SK-N-SH treated with all-trans-retinoic acid at 6 μM for 48 hours (cell line): ENCODE measurements at regions not wholly inside any gene's neighbourhood (a gene's known extent, or its start where the extent isn't known, plus 50 kb on each side); places are given as distances from the start of the nearest gene placed in this dataset.

Source experiments
- ATAC-seq: fragments of 200-7000 bp; cut with Tn5 transposase; 3 replicates; pipeline ENCODE4 v1.9.1; 2020; ENCODE audit warnings: mild to moderate bottlenecking, moderate library complexity
- ARNTL ChIP-seq: fragments of 450-650 bp; formaldehyde crosslinking; IDR thresholded peaks from 2 replicates; pipeline ENCODE4 v1.5.0; 2020; ENCODE audit warnings: low read depth, mild to moderate bottlenecking, moderate library complexity, borderline replicate concordance
- BACH2 ChIP-seq: fragments of 250-450 bp; sonication (Bioruptor Pico); IDR thresholded peaks from 2 replicates; pipeline ENCODE4 v1.9.0; 2021; ENCODE audit warnings: mild to moderate bottlenecking, borderline replicate concordance
- CSDC2 ChIP-seq: fragments of 250-450 bp; sonication (Bioruptor Pico); IDR thresholded peaks from 2 replicates; pipeline ENCODE4 v1.5.0; 2020; ENCODE audit warnings: mild to moderate bottlenecking, moderate library complexity
- ESRRG ChIP-seq: fragments of 250-450 bp; sonication (Bioruptor Pico); IDR thresholded peaks from 2 replicates; pipeline ENCODE4 v1.6.1; 2021; ENCODE audit warnings: mild to moderate bottlenecking
- GLIS3 ChIP-seq: fragments of 250-450 bp; sonication (Bioruptor Pico); IDR thresholded peaks from 2 replicates; pipeline ENCODE4 v1.5.0; 2020; ENCODE audit warnings: mild to moderate bottlenecking, moderate library complexity
- ISL1 ChIP-seq: fragments of 250-450 bp; sonication (Bioruptor Pico); IDR thresholded peaks from 2 replicates; pipeline ENCODE4 v2.1.2; 2022; ENCODE audit warnings: mild to moderate bottlenecking, moderate library complexity
- OSR1 ChIP-seq: fragments of 250-450 bp; sonication (Bioruptor Pico); IDR thresholded peaks from 2 replicates; pipeline ENCODE4 v1.8.0; 2022; ENCODE audit warnings: moderate library complexity, mild to moderate bottlenecking, inconsistent platforms
- PPARA ChIP-seq: fragments of 250-450 bp; sonication (Bioruptor Pico); IDR thresholded peaks from 2 replicates; pipeline ENCODE4 v1.5.0; 2020; ENCODE audit warnings: mild to moderate bottlenecking, borderline replicate concordance
- RARB ChIP-seq: fragments of 250-450 bp; sonication (Bioruptor Pico); IDR thresholded peaks from 2 replicates; pipeline ENCODE4 v1.8.0; 2021; ENCODE audit warnings: mild to moderate bottlenecking, moderate library complexity
- SNAI2 ChIP-seq: fragments of 250-450 bp; sonication (Bioruptor Pico); IDR thresholded peaks from 2 replicates; pipeline ENCODE4 v1.5.0; 2020; ENCODE audit warnings: mild to moderate bottlenecking, moderate library complexity
- TCF4 ChIP-seq: fragments of 250-450 bp; sonication (Bioruptor Pico); IDR thresholded peaks from 2 replicates; pipeline ENCODE4 v1.8.0; 2021; ENCODE audit warnings: mild to moderate bottlenecking, moderate library complexity, borderline replicate concordance
- TOX ChIP-seq: fragments of 250-450 bp; sonication (Bioruptor Pico); IDR thresholded peaks from 2 replicates; pipeline ENCODE4 v1.8.0; 2021; ENCODE audit warnings: mild to moderate bottlenecking, moderate library complexity, borderline replicate concordance
- ZC3H10 ChIP-seq: fragments of 250-450 bp; sonication (Bioruptor Pico); IDR thresholded peaks from 2 replicates; pipeline ENCODE4 v1.5.1; 2021; ENCODE audit warnings: mild to moderate bottlenecking, moderate library complexity
- ZFP3 ChIP-seq: fragments of 250-450 bp; sonication (Bioruptor Pico); IDR thresholded peaks from 2 replicates; pipeline ENCODE4 v1.5.0; 2020; ENCODE audit warnings: mild to moderate bottlenecking, moderate library complexity
- ZNF565 ChIP-seq: fragments of 450-650 bp; formaldehyde crosslinking; conservative IDR thresholded peaks from 2 replicates; pipeline ENCODE4 v1.5.0; 2020; ENCODE audit warnings: low read depth, mild to moderate bottlenecking, moderate library complexity
- ZNF70 ChIP-seq: fragments of 450-650 bp; formaldehyde crosslinking; IDR thresholded peaks from 2 replicates; pipeline ENCODE4 v1.5.0; 2020; ENCODE audit warnings: mild to moderate bottlenecking, moderate library complexity
- ZNF8 ChIP-seq: fragments of 450-650 bp; formaldehyde crosslinking; IDR thresholded peaks from 2 replicates; pipeline ENCODE4 v1.5.0; 2020; ENCODE audit warnings: mild to moderate bottlenecking, moderate library complexity
- TF ChIP-seq, protein P1 (sequence below): fragments of 250-450 bp; sonication (Bioruptor Pico); IDR thresholded peaks from 2 replicates; pipeline ENCODE4 v1.5.1; 2020; ENCODE audit warnings: low read depth, mild to moderate bottlenecking, moderate library complexity
- TF ChIP-seq, protein P2 (sequence below): fragments of 250-450 bp; sonication (Bioruptor Pico); IDR thresholded peaks from 2 replicates; pipeline ENCODE4 v1.8.0; 2020; ENCODE audit warnings: mild to moderate bottlenecking, moderate library complexity, borderline replicate concordance

DNA sequence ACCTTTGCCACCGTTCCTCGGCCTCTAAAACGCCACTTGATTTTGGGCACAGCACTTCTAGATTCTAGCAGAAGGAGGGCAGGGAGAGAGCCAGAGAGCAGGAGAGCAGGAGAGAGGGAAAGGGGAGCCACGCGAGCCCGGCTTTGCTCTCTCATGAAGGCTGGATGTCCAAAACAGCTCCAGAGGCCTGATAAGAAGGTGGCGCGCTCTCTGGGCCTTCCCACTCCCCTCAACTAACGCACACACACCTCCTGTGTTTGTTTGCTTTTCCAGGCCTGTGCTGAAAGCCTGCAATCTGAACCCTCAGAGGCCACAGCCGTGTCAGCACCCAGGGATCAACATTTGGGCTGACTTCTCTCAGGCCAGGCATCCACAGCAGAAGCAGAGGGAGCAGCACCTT lies 184.8 kb upstream of the SOX11 start:
- ATAC-seq: no peak
- no peak for TF ChIP-seq ZNF70 (CRISPR knock-in tag)
- no peak for TF ChIP-seq PPARA (CRISPR knock-in tag)
- TF ChIP-seq ZFP3 (CRISPR knock-in tag): no peak
- no peak for TF ChIP-seq RARB (CRISPR knock-in tag)
- TF ChIP-seq, protein P1, sequence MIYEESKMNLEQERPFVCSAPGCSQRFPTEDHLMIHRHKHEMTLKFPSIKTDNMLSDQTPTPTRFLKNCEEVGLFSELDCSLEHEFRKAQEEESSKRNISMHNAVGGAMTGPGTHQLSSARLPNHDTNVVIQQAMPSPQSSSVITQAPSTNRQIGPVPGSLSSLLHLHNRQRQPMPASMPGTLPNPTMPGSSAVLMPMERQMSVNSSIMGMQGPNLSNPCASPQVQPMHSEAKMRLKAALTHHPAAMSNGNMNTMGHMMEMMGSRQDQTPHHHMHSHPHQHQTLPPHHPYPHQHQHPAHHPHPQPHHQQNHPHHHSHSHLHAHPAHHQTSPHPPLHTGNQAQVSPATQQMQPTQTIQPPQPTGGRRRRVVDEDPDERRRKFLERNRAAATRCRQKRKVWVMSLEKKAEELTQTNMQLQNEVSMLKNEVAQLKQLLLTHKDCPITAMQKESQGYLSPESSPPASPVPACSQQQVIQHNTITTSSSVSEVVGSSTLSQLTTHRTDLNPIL (CRISPR knock-in tag): no peak
- TF ChIP-seq SNAI2 (CRISPR knock-in tag): no peak
- TF ChIP-seq, protein P2, sequence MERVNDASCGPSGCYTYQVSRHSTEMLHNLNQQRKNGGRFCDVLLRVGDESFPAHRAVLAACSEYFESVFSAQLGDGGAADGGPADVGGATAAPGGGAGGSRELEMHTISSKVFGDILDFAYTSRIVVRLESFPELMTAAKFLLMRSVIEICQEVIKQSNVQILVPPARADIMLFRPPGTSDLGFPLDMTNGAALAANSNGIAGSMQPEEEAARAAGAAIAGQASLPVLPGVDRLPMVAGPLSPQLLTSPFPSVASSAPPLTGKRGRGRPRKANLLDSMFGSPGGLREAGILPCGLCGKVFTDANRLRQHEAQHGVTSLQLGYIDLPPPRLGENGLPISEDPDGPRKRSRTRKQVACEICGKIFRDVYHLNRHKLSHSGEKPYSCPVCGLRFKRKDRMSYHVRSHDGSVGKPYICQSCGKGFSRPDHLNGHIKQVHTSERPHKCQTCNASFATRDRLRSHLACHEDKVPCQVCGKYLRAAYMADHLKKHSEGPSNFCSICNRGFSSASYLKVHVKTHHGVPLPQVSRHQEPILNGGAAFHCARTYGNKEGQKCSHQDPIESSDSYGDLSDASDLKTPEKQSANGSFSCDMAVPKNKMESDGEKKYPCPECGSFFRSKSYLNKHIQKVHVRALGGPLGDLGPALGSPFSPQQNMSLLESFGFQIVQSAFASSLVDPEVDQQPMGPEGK (CRISPR knock-in tag): no peak
- TF ChIP-seq TCF4 (CRISPR knock-in tag): no peak
- no peak for TF ChIP-seq ISL1
- TF ChIP-seq ESRRG (CRISPR knock-in tag): no peak

DNA sequence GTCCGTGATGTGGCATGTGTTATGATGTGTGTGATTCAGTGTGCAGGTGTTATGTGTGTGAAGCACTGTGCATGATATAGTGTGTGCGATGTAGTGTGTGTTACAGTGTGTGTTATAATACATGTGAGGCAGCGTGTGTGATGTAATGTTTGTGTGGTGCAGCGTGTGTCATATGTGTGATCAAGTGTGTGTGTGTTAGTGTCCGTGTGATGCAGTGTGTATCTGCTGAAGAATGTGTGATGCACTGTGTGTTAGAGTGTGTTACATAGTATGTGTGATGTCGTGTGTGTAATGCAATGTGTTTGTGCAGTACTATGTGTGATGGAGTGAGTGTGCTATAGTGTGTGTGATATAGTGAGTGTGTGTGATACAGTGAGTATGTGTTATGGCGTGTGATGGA lies 182.8 kb upstream of the SOX11 start:
- TF ChIP-seq TOX (CRISPR knock-in tag): no peak
- TF ChIP-seq ZNF8 (CRISPR knock-in tag): no peak
- no peak for TF ChIP-seq OSR1 (CRISPR knock-in tag)
- no peak for TF ChIP-seq GLIS3
- no peak for TF ChIP-seq ARNTL
- no peak for TF ChIP-seq BACH2 (CRISPR knock-in tag)
- no peak for TF ChIP-seq RARB (CRISPR knock-in tag)
- TF ChIP-seq, all 23 proteins: peak for 0

DNA sequence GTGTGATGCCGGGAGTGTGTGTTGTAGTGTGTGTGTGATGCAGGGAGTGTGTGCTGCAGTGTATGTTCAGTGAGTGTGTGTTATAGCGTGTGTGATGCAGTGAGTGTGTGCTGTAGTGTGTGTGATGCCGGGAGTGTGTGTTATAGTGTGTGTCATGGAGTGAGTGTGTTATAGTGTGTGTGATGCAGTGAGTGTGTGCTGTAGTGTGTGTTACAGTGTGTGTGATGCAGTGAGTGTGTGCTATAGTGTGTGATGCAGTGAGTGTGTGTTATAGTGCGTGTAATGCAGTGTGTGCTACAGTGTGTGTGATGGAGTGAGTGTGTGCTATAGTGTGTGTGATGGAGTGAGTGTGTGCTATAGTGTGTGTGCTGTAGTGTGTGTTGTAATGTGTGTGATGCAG lies 182.1 kb upstream of the SOX11 start:
- no peak for ATAC-seq
- TF ChIP-seq ISL1: no peak
- TF ChIP-seq TOX (CRISPR knock-in tag): no peak
- TF ChIP-seq TCF4 (CRISPR knock-in tag): no peak
- TF ChIP-seq ZC3H10 (CRISPR knock-in tag): no peak
- TF ChIP-seq RARB (CRISPR knock-in tag): no peak
- no peak for TF ChIP-seq ARNTL
- no peak for TF ChIP-seq CSDC2 (CRISPR knock-in tag)
- TF ChIP-seq, protein P2 (CRISPR knock-in tag): no peak
- TF ChIP-seq ZNF8 (CRISPR knock-in tag): no peak
- TF ChIP-seq ESRRG (CRISPR knock-in tag): no peak
- TF ChIP-seq PPARA (CRISPR knock-in tag): no peak
- TF ChIP-seq GLIS3: no peak
- no peak for TF ChIP-seq BACH2 (CRISPR knock-in tag)
- TF ChIP-seq, all 23 proteins: peak for 0

More for the DNA sequence above, 182.8 kb upstream of the SOX11 start:
- no peak for ATAC-seq

DNA sequence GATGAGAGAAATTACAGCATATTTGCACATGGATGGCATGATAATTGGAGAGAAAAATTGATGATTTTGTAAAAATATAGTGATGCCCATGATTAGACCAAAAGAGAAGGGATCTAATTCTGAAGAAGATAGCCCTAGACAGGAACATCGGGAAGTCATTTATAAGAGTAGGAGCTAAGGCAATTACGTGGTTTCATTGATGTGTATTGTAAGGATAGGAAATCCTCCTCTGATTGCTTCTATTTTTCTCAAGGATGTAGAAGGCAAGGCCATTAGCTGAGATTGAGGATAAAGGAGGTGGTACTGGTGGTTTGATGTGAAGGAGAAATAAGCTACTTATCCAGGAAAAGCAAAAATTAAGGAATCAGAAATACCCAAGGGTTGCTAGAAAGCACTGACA lies 176.5 kb upstream of the SOX11 start:
- TF ChIP-seq OSR1 (CRISPR knock-in tag): no peak
- TF ChIP-seq RARB (CRISPR knock-in tag): no peak
- no peak for TF ChIP-seq CSDC2 (CRISPR knock-in tag)
- TF ChIP-seq TCF4 (CRISPR knock-in tag): no peak
- TF ChIP-seq ZNF8 (CRISPR knock-in tag): no peak
- no peak for TF ChIP-seq BACH2 (CRISPR knock-in tag)
- ATAC-seq: no peak

DNA sequence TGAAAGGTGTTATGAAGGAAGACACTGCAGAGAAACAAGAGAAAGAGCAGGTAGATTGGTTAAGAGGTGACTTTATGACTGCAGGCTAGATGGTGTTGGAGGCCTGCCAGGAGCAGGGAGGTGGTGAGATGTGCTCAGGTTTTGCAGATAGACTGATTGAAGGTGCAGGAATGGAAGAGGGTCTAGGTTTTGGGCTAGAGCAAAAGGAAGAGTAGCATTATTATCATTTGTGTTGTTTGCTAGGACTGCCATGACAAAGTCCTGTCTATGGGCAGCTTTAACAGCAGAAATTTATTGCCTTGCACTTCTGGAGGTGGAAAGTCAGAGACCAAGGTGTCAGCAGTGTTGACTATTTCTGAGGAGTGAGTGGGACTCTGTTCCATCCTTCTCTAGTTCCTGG lies 172.9 kb upstream of the SOX11 start:
- ATAC-seq: no peak
- no peak for TF ChIP-seq TCF4 (CRISPR knock-in tag)
- no peak for TF ChIP-seq ZC3H10 (CRISPR knock-in tag)
- no peak for TF ChIP-seq ZNF565 (CRISPR knock-in tag)
- TF ChIP-seq ESRRG (CRISPR knock-in tag): no peak
- no peak for TF ChIP-seq ZNF70 (CRISPR knock-in tag)
- no peak for TF ChIP-seq SNAI2 (CRISPR knock-in tag)
- TF ChIP-seq, protein P1 (CRISPR knock-in tag): no peak
- no peak for TF ChIP-seq TOX (CRISPR knock-in tag)
